GM06990 (cell line): ENCODE measurements at regions not wholly inside any gene's neighbourhood (a gene's known extent, or its start where the extent isn't known, plus 50 kb on each side); places are given as distances from the start of the nearest gene placed in this dataset.
"Not testable (repeated sequence)": the region's sequence is repeated elsewhere in the genome, so short reads cannot be mapped to it uniquely, and the experiment has no call there.

ENCODE experiments used
- DNase-seq: peaks from one replicate; pipeline ENCODE4 v3.0.0-alpha.2; 2011; ENCODE audit not compliant: insufficient read length; ENCODE audit errors: extremely low read depth
- H3K27me3 ChIP-seq: replicated peaks from 2 replicates; pipeline ENCODE4 v1.6.0; 2011; ENCODE audit warnings: low read length; ENCODE audit not compliant: control insufficient read depth, insufficient read depth
- H3K36me3 ChIP-seq: 2 replicates; pipeline ENCODE4 v1.5.1; 2011; ENCODE audit warnings: low read length; ENCODE audit not compliant: control insufficient read depth, insufficient read depth
- H3K4me3 ChIP-seq: replicated peaks from 2 replicates; pipeline ENCODE4 v1.5.1; 2011; ENCODE audit warnings: low read depth, mild to moderate bottlenecking, control low read depth, low read length
- TF ChIP-seq, protein P1 (sequence below): IDR thresholded peaks from 2 replicates; pipeline ENCODE4 v1.5.1; 2011; ENCODE audit warnings: low read length, control low read depth, mild to moderate bottlenecking, inconsistent platforms; ENCODE audit not compliant: insufficient read depth, poor library complexity, severe bottlenecking

DNA sequence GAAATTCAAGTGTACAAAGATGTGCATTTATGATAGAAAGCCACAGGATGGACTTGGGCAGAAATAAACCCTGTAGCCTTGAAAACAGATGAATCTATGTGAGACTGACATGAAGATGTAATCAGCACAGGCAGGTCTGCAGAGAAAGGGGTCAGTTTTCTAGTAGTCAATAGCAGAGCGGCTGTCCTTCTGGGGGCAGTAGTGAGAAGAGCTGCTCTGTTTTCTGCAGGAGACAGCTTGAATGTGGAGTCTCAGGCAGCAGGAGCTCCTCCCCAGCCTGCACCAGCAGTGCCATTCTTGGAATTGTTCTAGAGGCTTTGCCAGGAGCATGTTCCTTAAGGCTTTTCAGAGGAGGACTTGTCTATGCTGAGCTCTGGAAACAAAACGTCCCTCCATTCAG lies 1524.4 kb downstream of the RPIA start:
- not testable (repeated sequence) for DNase-seq, H3K36me3 ChIP-seq, H3K4me3 ChIP-seq, H3K27me3 ChIP-seq
- TF ChIP-seq, protein P1, sequence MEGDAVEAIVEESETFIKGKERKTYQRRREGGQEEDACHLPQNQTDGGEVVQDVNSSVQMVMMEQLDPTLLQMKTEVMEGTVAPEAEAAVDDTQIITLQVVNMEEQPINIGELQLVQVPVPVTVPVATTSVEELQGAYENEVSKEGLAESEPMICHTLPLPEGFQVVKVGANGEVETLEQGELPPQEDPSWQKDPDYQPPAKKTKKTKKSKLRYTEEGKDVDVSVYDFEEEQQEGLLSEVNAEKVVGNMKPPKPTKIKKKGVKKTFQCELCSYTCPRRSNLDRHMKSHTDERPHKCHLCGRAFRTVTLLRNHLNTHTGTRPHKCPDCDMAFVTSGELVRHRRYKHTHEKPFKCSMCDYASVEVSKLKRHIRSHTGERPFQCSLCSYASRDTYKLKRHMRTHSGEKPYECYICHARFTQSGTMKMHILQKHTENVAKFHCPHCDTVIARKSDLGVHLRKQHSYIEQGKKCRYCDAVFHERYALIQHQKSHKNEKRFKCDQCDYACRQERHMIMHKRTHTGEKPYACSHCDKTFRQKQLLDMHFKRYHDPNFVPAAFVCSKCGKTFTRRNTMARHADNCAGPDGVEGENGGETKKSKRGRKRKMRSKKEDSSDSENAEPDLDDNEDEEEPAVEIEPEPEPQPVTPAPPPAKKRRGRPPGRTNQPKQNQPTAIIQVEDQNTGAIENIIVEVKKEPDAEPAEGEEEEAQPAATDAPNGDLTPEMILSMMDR = peak; percentile 27

DNA sequence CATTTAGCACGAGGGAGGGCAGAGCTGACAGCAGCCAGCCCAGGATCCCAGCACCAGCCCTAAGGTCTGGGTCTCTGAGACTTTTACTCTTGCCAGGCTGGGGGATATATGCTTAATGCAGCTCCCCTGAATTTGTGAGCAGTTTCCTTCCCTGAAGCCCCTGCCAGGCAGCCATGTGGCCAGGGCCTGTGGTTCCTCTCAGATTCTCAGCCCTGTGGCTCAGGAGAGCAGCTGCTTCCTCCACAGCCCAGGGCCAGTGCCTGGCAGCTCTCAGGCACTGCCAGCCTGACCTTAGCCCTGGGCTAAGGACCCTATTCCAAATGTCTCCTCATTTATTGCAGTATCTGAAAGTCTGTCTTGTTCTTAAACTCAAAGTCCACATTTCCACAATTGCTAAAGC lies 1525.3 kb downstream of the RPIA start:
- DNase-seq = not testable (repeated sequence)

DNA sequence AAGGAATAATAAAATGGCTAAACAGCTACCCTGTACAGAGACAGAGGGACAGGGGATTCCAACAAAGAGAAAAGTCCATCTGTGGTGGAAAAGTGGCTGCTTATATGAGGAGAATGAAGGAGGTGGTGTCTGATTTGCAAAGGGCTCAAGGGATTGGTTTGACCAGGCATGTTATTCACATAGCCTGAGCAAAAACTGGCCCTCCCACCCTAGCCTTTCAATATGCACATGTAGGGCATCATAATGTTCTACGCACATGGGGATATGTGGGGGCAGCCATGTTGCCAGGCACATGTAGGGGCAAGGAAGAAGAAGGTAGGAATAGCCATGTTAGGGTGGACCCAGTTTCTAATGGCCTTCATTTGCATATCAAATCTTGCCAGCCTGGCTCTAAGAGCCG lies 1527.1 kb downstream of the RPIA start:
- H3K4me3 ChIP-seq, DNase-seq, H3K36me3 ChIP-seq: not testable (repeated sequence)

More for the DNA sequence above, 1525.3 kb downstream of the RPIA start:
- not testable (repeated sequence) for H3K27me3 ChIP-seq, H3K36me3 ChIP-seq, H3K4me3 ChIP-seq

DNA sequence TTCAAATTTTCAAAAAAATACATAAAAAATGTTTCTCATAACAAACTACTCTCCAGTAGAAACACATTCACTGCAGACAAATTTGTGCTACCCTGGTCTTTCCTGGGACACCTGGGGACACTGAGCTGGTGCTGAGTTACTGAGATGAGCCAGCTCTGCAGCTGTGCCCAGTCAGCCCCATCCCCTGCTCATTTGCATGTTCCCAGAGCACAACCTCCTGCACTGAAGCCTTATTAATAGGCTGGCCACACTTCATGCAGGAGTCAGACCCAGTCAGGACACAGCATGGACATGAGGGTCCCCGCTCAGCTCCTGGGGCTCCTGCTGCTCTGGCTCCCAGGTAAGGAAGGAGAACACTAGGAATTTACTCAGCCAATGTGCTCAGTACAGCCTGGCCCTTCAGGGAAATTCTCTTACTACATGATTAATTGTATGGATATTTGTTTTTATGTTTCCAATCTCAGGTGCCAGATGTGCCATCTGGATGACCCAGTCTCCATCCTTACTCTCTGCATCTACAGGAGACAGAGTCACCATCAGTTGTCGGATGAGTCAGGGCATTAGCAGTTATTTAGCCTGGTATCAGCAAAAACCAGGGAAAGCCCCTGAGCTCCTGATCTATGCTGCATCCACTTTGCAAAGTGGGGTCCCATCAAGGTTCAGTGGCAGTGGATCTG lies 1529.3 kb downstream of the RPIA start:
- H3K27me3 ChIP-seq, H3K36me3 ChIP-seq, H3K4me3 ChIP-seq, DNase-seq: not testable (repeated sequence)

More for the DNA sequence above, 1527.1 kb downstream of the RPIA start:
- H3K27me3 ChIP-seq = not testable (repeated sequence)

DNA sequence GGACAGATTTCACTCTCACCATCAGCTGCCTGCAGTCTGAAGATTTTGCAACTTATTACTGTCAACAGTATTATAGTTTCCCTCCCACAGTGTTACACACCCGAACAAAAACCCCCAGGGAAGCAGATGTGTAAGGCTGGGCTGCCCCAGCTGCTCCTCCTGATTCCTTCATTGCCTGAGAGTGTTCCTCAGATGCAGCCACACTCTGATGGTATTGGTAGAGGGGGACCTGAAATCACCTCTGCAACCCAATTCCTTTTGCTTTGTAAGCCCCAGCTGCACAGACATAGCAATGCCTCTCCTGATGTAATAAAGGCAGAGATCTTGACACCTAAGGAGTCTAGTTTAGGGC lies 1529.8 kb downstream of the RPIA start:
- Histone ChIP-seq H3K27me3 (no peaks in the 10 kb centered on the region), H3K4me3 (no peak overlapping the region), H3K36me3 (no peaks in the 10 kb centered on the region)
- TF ChIP-seq, protein P1 = no peak
- no peak for DNase-seq

DNA sequence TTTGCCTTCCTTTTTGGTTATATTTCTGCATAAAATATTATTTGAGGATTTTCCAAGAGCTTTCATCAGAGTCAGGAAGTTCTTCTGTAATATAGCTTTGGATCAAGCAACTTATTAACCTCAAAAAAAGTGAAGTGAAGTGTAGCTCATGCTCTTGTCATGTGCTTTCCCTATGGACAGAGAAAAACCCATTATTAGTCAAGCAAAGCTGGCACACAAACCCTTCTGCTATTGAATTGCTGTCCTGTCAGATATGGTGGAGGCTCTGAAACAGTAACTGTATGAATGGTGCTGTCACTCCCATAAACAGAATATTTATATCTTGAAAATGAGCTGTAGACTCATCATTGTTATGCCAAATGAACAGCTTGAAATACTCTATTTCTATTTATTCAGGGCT lies 1533.3 kb downstream of the RPIA start:
- not testable (repeated sequence) for H3K27me3 ChIP-seq, H3K36me3 ChIP-seq, H3K4me3 ChIP-seq, DNase-seq

DNA sequence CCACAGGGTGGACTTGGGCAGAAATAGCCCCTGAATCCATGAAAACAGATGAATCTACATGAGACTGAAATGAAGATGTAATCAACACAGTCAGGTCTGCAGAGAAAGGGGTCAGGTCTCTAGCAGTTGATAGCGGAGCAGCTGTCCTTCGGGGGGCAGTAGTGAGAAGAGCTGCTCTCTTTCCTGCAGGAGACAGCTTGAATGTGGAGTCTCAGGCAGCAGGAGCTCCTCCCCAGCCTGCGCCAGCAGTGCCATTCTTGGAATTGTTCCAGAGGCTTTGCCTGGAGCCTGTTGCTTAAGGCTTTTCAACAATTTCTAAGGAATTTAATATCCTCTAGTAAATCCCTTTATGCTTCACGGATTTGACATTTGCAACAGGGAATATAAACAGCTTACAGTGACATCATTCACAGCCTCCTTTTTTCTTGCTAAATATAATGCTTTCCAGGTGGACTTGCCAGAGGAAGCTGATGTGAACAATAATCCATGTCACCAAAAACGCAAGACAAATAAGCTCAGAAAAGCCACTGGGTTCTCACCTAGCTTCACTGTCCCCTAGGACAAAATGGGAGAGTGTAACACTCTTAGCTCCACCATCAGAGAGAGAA lies 1535.1 kb downstream of the RPIA start:
- TF ChIP-seq, protein P1 = peak; percentile 18
- not testable (repeated sequence) for H3K4me3 ChIP-seq, DNase-seq, H3K27me3 ChIP-seq, H3K36me3 ChIP-seq

DNA sequence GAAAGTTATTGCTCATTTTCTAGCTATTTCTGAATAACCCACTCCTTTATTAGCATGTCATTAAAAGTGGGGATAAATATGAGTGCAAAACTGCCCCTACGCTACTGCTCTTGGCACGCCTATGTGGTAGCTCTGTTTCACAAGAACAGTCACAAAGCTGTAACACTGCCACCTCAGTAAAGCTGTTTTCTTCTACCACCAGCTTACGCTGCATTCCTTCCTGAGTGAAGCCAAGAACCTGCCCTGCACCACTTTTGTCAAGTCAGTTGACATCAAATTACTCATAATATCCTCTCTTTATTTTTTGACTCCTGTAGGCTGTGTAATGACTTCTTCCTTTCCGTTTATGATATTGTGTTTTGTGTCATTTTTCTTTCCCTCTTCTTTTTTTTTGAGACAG lies 1539.7 kb downstream of the RPIA start:
- H3K27me3 ChIP-seq, H3K36me3 ChIP-seq, DNase-seq, H3K4me3 ChIP-seq: not testable (repeated sequence)

DNA sequence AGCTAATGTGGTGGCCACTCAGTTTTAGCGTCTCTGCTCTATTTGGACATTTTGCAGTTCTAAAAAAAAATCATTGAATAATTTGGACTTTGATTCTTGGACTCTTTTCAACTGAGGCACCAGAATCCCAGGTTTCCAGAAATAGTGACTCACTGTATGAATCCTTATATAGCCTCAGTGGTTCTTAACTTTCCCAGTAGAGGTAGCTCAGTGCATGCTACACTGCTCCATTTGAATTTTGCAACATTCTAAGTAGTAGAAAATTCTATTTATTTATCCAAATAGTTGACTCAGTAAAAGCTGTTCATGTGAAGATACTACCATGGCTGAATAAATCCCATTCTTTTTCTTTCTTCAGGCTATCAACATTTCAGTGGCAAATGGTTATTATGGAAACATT lies 1544.0 kb downstream of the RPIA start:
- not testable (repeated sequence) for H3K4me3 ChIP-seq, H3K27me3 ChIP-seq, DNase-seq, H3K36me3 ChIP-seq
